ENCODE measurements at regions not wholly inside any gene's neighbourhood (a gene's known extent, or its start where the extent isn't known, plus 50 kb on each side); places are given as distances from the start of the nearest gene placed in this dataset.

- Histone ChIP-seq H3K4me2 (ENCODE audit: low read length) (no peak overlapping the region), H2BK15ac (replicated peaks; ENCODE audit: low read depth) (no peak overlapping the region), H3K36me3 (ENCODE audit: control insufficient read depth, insufficient read depth, low read length) (no peaks in the 10 kb centered on the region), H2BK120ac (ENCODE audit: low read depth, low read length) (no peak overlapping the region), H3K27me3 (ENCODE audit: insufficient read depth, low read length, poor library complexity) (no peaks in the 10 kb centered on the region), H3K56ac (ENCODE audit: low read length) (no peak overlapping the region), H3K4me1 (ENCODE audit: control insufficient read depth, low read depth, low read length) (no peaks in the 10 kb centered on the region), H3K4ac (ENCODE audit: low read depth, low read length) (no peak overlapping the region), H3K79me2 (ENCODE audit: control insufficient read depth, insufficient read depth, low read length) (no peaks in the 10 kb centered on the region), H2BK5ac (ENCODE audit: low read length) (no peak overlapping the region), H3K9ac (ENCODE audit: low read length) (no peak overlapping the region), H3K18ac (ENCODE audit: low read length) (no peak overlapping the region), H3K27ac (ENCODE audit: low read depth, low read length) (no peak overlapping the region), H3K79me1 (ENCODE audit: low read length) (no peaks in the 10 kb centered on the region), H3K4me3 (ENCODE audit: low read length) (no peak overlapping the region), H4K8ac (ENCODE audit: low read depth, low read length) (no peak overlapping the region), H2AK5ac (ENCODE audit: low read length) (no peak overlapping the region), H4K5ac (ENCODE audit: low read length) (no peak overlapping the region), H3K23ac (ENCODE audit: low read length) (no peak overlapping the region)
- peak; percentile 66 for DNase-seq
- no CpG with 5 or more reads among the region's 5 CpGs for WGBS (ENCODE audit: extremely low coverage, insufficient coverage, low lambda C conversion rate)
Observed at GRCh38 chr3:86537171-86537570, 453.8 kb downstream of the VGLL3 start.

GRCh38 chr3:86519819-86520218 lies 471.1 kb downstream of the VGLL3 start:
- no peak overlapping the region for H2BK5ac ChIP-seq (ENCODE audit: low read length)
- no peak overlapping the region for H4K5ac ChIP-seq (ENCODE audit: low read length)
- no peaks in the 10 kb centered on the region for H3K27me3 ChIP-seq (ENCODE audit: insufficient read depth, low read length, poor library complexity)
- no peak overlapping the region for H3K4ac ChIP-seq (ENCODE audit: low read depth, low read length)
- no peak overlapping the region for H2BK15ac ChIP-seq (replicated peaks; ENCODE audit: low read depth)
- no peak for DNase-seq
- no peak overlapping the region for H3K4me2 ChIP-seq (ENCODE audit: low read length)
- H3K18ac ChIP-seq (ENCODE audit: low read length), result no peak overlapping the region
- H3K4me3 ChIP-seq (ENCODE audit: low read length), result no peak overlapping the region
- H3K79me2 ChIP-seq (ENCODE audit: control insufficient read depth, insufficient read depth, low read length), result no peaks in the 10 kb centered on the region
- H2BK120ac ChIP-seq (ENCODE audit: low read depth, low read length), result no peak overlapping the region
- H3K79me1 ChIP-seq (ENCODE audit: low read length), result no peaks in the 10 kb centered on the region
- no CpG with 5 or more reads among the region's 1 CpG for WGBS (ENCODE audit: extremely low coverage, insufficient coverage, low lambda C conversion rate)
- H2AK5ac ChIP-seq (ENCODE audit: low read length), result no peak overlapping the region
- H4K8ac ChIP-seq (ENCODE audit: low read depth, low read length), result no peak overlapping the region
- H3K36me3 ChIP-seq (ENCODE audit: control insufficient read depth, insufficient read depth, low read length), result no peaks in the 10 kb centered on the region
- no peak overlapping the region for H3K9ac ChIP-seq (ENCODE audit: low read length)
- no peaks in the 10 kb centered on the region for H3K4me1 ChIP-seq (ENCODE audit: control insufficient read depth, low read depth, low read length)
- H3K23ac ChIP-seq (ENCODE audit: low read length), result no peak overlapping the region
- H3K56ac ChIP-seq (ENCODE audit: low read length), result no peak overlapping the region
- no peak overlapping the region for H3K27ac ChIP-seq (ENCODE audit: low read depth, low read length)

- no CpG with 5 or more reads among the region's 1 CpG for WGBS (ENCODE audit: extremely low coverage, insufficient coverage, low lambda C conversion rate)
Observed at GRCh38 chr3:86481636-86482035, 509.3 kb downstream of the VGLL3 start.

GRCh38 chr3:86481031-86481430 lies 509.9 kb downstream of the VGLL3 start:
- no peaks in the 10 kb centered on the region for H3K79me2 ChIP-seq (ENCODE audit: control insufficient read depth, insufficient read depth, low read length)
- H4K5ac ChIP-seq (ENCODE audit: low read length), result no peak overlapping the region
- no peaks in the 10 kb centered on the region for H3K27me3 ChIP-seq (ENCODE audit: insufficient read depth, low read length, poor library complexity)
- H3K4ac ChIP-seq (ENCODE audit: low read depth, low read length), result no peak overlapping the region
- no peaks in the 10 kb centered on the region for H3K36me3 ChIP-seq (ENCODE audit: control insufficient read depth, insufficient read depth, low read length)
- H4K8ac ChIP-seq (ENCODE audit: low read depth, low read length), result no peak overlapping the region
- peak; percentile 32 for DNase-seq
- H3K4me1 ChIP-seq (ENCODE audit: control insufficient read depth, low read depth, low read length), result no peaks in the 10 kb centered on the region
- H3K4me2 ChIP-seq (ENCODE audit: low read length), result no peak overlapping the region
- H3K9ac ChIP-seq (ENCODE audit: low read length), result no peak overlapping the region
- H3K27ac ChIP-seq (ENCODE audit: low read depth, low read length), result no peak overlapping the region
- H2BK5ac ChIP-seq (ENCODE audit: low read length), result no peak overlapping the region
- H3K4me3 ChIP-seq (ENCODE audit: low read length), result no peak overlapping the region
- no peak overlapping the region for H3K23ac ChIP-seq (ENCODE audit: low read length)
- H3K18ac ChIP-seq (ENCODE audit: low read length), result no peak overlapping the region
- no peak overlapping the region for H3K56ac ChIP-seq (ENCODE audit: low read length)
- H2AK5ac ChIP-seq (ENCODE audit: low read length), result no peak overlapping the region
- H3K79me1 ChIP-seq (ENCODE audit: low read length), result no peaks in the 10 kb centered on the region
- H2BK15ac ChIP-seq (replicated peaks; ENCODE audit: low read depth), result no peak overlapping the region
- H2BK120ac ChIP-seq (ENCODE audit: low read depth, low read length), result no peak overlapping the region

More at GRCh38 chr3:86481636-86482035, 509.3 kb downstream of the VGLL3 start:
- H3K18ac ChIP-seq (ENCODE audit: low read length), result no peak overlapping the region
- H3K36me3 ChIP-seq (ENCODE audit: control insufficient read depth, insufficient read depth, low read length), result no peaks in the 10 kb centered on the region
- H3K9ac ChIP-seq (ENCODE audit: low read length), result no peak overlapping the region
- H3K4ac ChIP-seq (ENCODE audit: low read depth, low read length), result no peak overlapping the region
- no peak overlapping the region for H3K23ac ChIP-seq (ENCODE audit: low read length)
- H3K4me1 ChIP-seq (ENCODE audit: control insufficient read depth, low read depth, low read length), result no peaks in the 10 kb centered on the region
- H2BK15ac ChIP-seq (replicated peaks; ENCODE audit: low read depth), result no peak overlapping the region
- no peak overlapping the region for H3K27ac ChIP-seq (ENCODE audit: low read depth, low read length)
- no peak overlapping the region for H4K8ac ChIP-seq (ENCODE audit: low read depth, low read length)
- H3K4me3 ChIP-seq (ENCODE audit: low read length), result no peak overlapping the region
- no peak overlapping the region for H4K5ac ChIP-seq (ENCODE audit: low read length)
- H2AK5ac ChIP-seq (ENCODE audit: low read length), result no peak overlapping the region
- H2BK120ac ChIP-seq (ENCODE audit: low read depth, low read length), result no peak overlapping the region
- H3K4me2 ChIP-seq (ENCODE audit: low read length), result no peak overlapping the region
- no peaks in the 10 kb centered on the region for H3K79me1 ChIP-seq (ENCODE audit: low read length)
- no peak overlapping the region for H3K56ac ChIP-seq (ENCODE audit: low read length)
- no peak overlapping the region for H2BK5ac ChIP-seq (ENCODE audit: low read length)
- no peak for DNase-seq
- H3K79me2 ChIP-seq (ENCODE audit: control insufficient read depth, insufficient read depth, low read length), result no peaks in the 10 kb centered on the region
- no peaks in the 10 kb centered on the region for H3K27me3 ChIP-seq (ENCODE audit: insufficient read depth, low read length, poor library complexity)

- Histone ChIP-seq H3K9ac (ENCODE audit: low read length) (no peak overlapping the region), H3K79me1 (ENCODE audit: low read length) (no peaks in the 10 kb centered on the region), H3K23ac (ENCODE audit: low read length) (no peak overlapping the region), H4K5ac (ENCODE audit: low read length) (no peak overlapping the region), H3K27me3 (ENCODE audit: insufficient read depth, low read length, poor library complexity) (no peaks in the 10 kb centered on the region), H3K4me1 (ENCODE audit: control insufficient read depth, low read depth, low read length) (no peaks in the 10 kb centered on the region), H3K56ac (ENCODE audit: low read length) (no peak overlapping the region), H3K36me3 (ENCODE audit: control insufficient read depth, insufficient read depth, low read length) (no peaks in the 10 kb centered on the region), H2BK5ac (ENCODE audit: low read length) (no peak overlapping the region), H3K4ac (ENCODE audit: low read depth, low read length) (no peak overlapping the region), H2BK120ac (ENCODE audit: low read depth, low read length) (no peak overlapping the region), H2BK15ac (replicated peaks; ENCODE audit: low read depth) (no peak overlapping the region), H3K18ac (ENCODE audit: low read length) (no peak overlapping the region), H3K27ac (ENCODE audit: low read depth, low read length) (no peak overlapping the region), H3K79me2 (ENCODE audit: control insufficient read depth, insufficient read depth, low read length) (no peaks in the 10 kb centered on the region), H4K8ac (ENCODE audit: low read depth, low read length) (no peak overlapping the region), H3K4me2 (ENCODE audit: low read length) (no peak overlapping the region), H2AK5ac (ENCODE audit: low read length) (no peak overlapping the region), H3K4me3 (ENCODE audit: low read length) (no peak overlapping the region)
- DNase-seq, result no peak
Observed at GRCh38 chr3:86464180-86464579, 526.8 kb downstream of the VGLL3 start.

GRCh38 chr3:86451749-86452148 lies 539.2 kb downstream of the VGLL3 start:
- H3K79me2 ChIP-seq (ENCODE audit: control insufficient read depth, insufficient read depth, low read length), result no peaks in the 10 kb centered on the region
- H3K4me2 ChIP-seq (ENCODE audit: low read length), result no peak overlapping the region
- no peak overlapping the region for H3K18ac ChIP-seq (ENCODE audit: low read length)
- no peak overlapping the region for H3K23ac ChIP-seq (ENCODE audit: low read length)
- H3K27ac ChIP-seq (ENCODE audit: low read depth, low read length), result no peak overlapping the region
- no peak overlapping the region for H3K56ac ChIP-seq (ENCODE audit: low read length)
- H2BK120ac ChIP-seq (ENCODE audit: low read depth, low read length), result no peak overlapping the region
- H3K27me3 ChIP-seq (ENCODE audit: insufficient read depth, low read length, poor library complexity), result no peaks in the 10 kb centered on the region
- no peak overlapping the region for H2BK15ac ChIP-seq (replicated peaks; ENCODE audit: low read depth)
- peak; percentile 12 for DNase-seq
- no peaks in the 10 kb centered on the region for H3K36me3 ChIP-seq (ENCODE audit: control insufficient read depth, insufficient read depth, low read length)
- no peak overlapping the region for H3K4me3 ChIP-seq (ENCODE audit: low read length)
- no peak overlapping the region for H2AK5ac ChIP-seq (ENCODE audit: low read length)
- no peak overlapping the region for H3K4ac ChIP-seq (ENCODE audit: low read depth, low read length)
- no peak overlapping the region for H3K9ac ChIP-seq (ENCODE audit: low read length)
- H3K79me1 ChIP-seq (ENCODE audit: low read length), result no peaks in the 10 kb centered on the region
- WGBS (ENCODE audit: extremely low coverage, insufficient coverage, low lambda C conversion rate), result no CpG with 5 or more reads among the region's 3 CpGs
- H4K5ac ChIP-seq (ENCODE audit: low read length), result no peak overlapping the region
- no peak overlapping the region for H2BK5ac ChIP-seq (ENCODE audit: low read length)
- no peaks in the 10 kb centered on the region for H3K4me1 ChIP-seq (ENCODE audit: control insufficient read depth, low read depth, low read length)
- H4K8ac ChIP-seq (ENCODE audit: low read depth, low read length), result no peak overlapping the region
